Panc1 (cell line): ENCODE measurements at regions not wholly inside any gene's neighbourhood (a gene's known extent, or its start where the extent isn't known, plus 50 kb on each side); places are given as distances from the start of the nearest gene placed in this dataset.

Experiments used
- ATAC-seq: fragments of 200-7000 bp; cut with Tn5 transposase; 2 replicates; pipeline ENCODE4 v1.9.1; 2020; ENCODE audit warnings: mild to moderate bottlenecking, moderate library complexity
- BruUV-seq: library from RNA; stranded (reverse); fragments of 400-500 nt; replicated peaks from 2 replicates; lab custom pipeline; 2021; lab: Mats Ljungman, UMichigan
- CTCF ChIA-PET: fragments of 300-600 bp; sonication (Branson Sonifier 250); formaldehyde crosslinking; loops from one replicate; lab custom pipeline; 2022; ENCODE audit warnings: antibody characterized with exemption; lab: Charles Lee
- POLR2A ChIA-PET: fragments of 300-600 bp; sonication (Branson Sonifier 250); formaldehyde crosslinking; loops from one replicate; lab custom pipeline; 2022; ENCODE audit warnings: antibody characterized with exemption; lab: Charles Lee
- DNase-seq: peaks from one replicate; pipeline ENCODE4 v3.0.0-alpha.2; 2010; ENCODE audit warnings: low read depth, low spot score
- H3K27ac ChIP-seq: 2 replicates; pipeline ENCODE4 v1.5.1; 2011; ENCODE audit warnings: mild to moderate bottlenecking, low read length, inconsistent platforms
- H3K27me3 ChIP-seq: fragments of 200-500 bp; sonication (Bioruptor generic); 2 replicates; pipeline ENCODE4 v1.6.0; 2014; ENCODE audit warnings: low read length, inconsistent platforms; ENCODE audit not compliant: control insufficient read depth, insufficient read depth
- H3K36me3 ChIP-seq: fragments of 200-500 bp; sonication (Bioruptor generic); 2 replicates; pipeline ENCODE4 v1.5.1; 2014; ENCODE audit warnings: inconsistent platforms, mild to moderate bottlenecking, low read length, moderate library complexity; ENCODE audit not compliant: control insufficient read depth, insufficient read depth
- H3K4me1 ChIP-seq: 2 replicates; pipeline ENCODE4 v1.5.1; 2011; ENCODE audit warnings: inconsistent platforms, mild to moderate bottlenecking, low read length, moderate library complexity; ENCODE audit not compliant: control insufficient read depth, insufficient read depth
- H3K4me3 ChIP-seq, 2 experiments: 2 replicates each; pipeline ENCODE4 v1.5.1; 2011 to 2012; ENCODE audit warnings: low read depth in 2 of 2, low read length in 2 of 2, mild to moderate bottlenecking in 2 of 2, inconsistent platforms in 1 of 2, moderate library complexity in 1 of 2
- H3K9me3 ChIP-seq: fragments of 200-500 bp; sonication (Bioruptor generic); 2 replicates; pipeline ENCODE4 v1.5.1; 2014; ENCODE audit warnings: low read depth, mild to moderate bottlenecking, inconsistent platforms, low read length, moderate library complexity; ENCODE audit not compliant: control insufficient read depth, insufficient read depth
- CTCF ChIP-seq: fragments of 450-650 bp; IDR thresholded peaks from 2 replicates; pipeline ENCODE4 v1.5.1; 2017; ENCODE audit warnings: mild to moderate bottlenecking
- POLR2AphosphoS5 ChIP-seq: IDR thresholded peaks from 2 replicates; pipeline ENCODE4 v1.6.1; 2012; ENCODE audit warnings: mild to moderate bottlenecking, low read depth, low read length, moderate library complexity
- REST ChIP-seq, 2 experiments: IDR thresholded peaks; 2 replicates each; pipeline ENCODE4 v1.6.1; 2011 to 2012; ENCODE audit warnings: low read depth in 2 of 2, control low read depth in 1 of 2, low read length in 1 of 2, mild to moderate bottlenecking in 1 of 2, moderate library complexity in 1 of 2; ENCODE audit not compliant: insufficient read depth in 1 of 2
- SIN3A ChIP-seq: IDR thresholded peaks from 2 replicates; pipeline ENCODE4 v1.6.1; 2012; ENCODE audit warnings: low read depth, mild to moderate bottlenecking, low read length, moderate library complexity, borderline replicate concordance; ENCODE audit not compliant: insufficient read depth
- TCF7L2 ChIP-seq: IDR thresholded peaks from 2 replicates; pipeline ENCODE4 v1.6.1; 2011; ENCODE audit warnings: mild to moderate bottlenecking, low read depth, low read length, inconsistent platforms
- in situ Hi-C: cut with HindIII; loops from 2 replicates; pipeline ENCODE4 v1.10.0; 2016; ENCODE audit warnings: low sequenced_read_pairs, low pct_unique_long_range_greater_than_20kb
- intact Hi-C: fragments of 100-400 bp; cut with micrococcal nuclease; formaldehyde crosslinking; loops from one replicate; pipeline ENCODE4 v1.10.0; 2022; ENCODE audit not compliant: unreplicated experiment

- Histone ChIP-seq H3K9me3 (no peaks in the 10 kb centered on the region), H3K4me1 (no peaks in the 10 kb centered on the region), H3K4me3 (no peak overlapping the region), H3K27ac (no peak overlapping the region), H3K27me3 (peaks cover 13% of the 10 kb centered on the region), H3K36me3 (no peaks in the 10 kb centered on the region)
- ATAC-seq (peak; percentile 34; the same call in 1 of the 2 replicates), DNase-seq (no peak)
- BruUV-seq: no TSS peak
- ChIA-PET CTCF (no interaction called here), POLR2A (no interaction called here)
- in situ Hi-C loops (no loop called here), intact Hi-C loops (no loop called here)
- TF ChIP-seq SIN3A (no peak), REST (IDR thresholded peaks at IDR 0.05; ENCODE audit: insufficient read depth in 1 of 2, low read depth in 2 of 2, low read length in 1 of 2) (no peak), TCF7L2 (no peak), CTCF (no peak), POLR2AphosphoS5 (no peak)
Observed at GRCh38 chr7:25385506-25386136, 157.3 kb upstream of the NPVF start.

GRCh38 chr7:25386311-25386744 is 158.0 kb upstream of the NPVF start:
- DNase-seq: no peak
- Histone ChIP-seq H3K4me1 (no peaks in the 10 kb centered on the region), H3K36me3 (no peaks in the 10 kb centered on the region), H3K27ac (no peak overlapping the region), H3K27me3 (peaks cover 10% of the 10 kb centered on the region), H3K9me3 (no peaks in the 10 kb centered on the region), H3K4me3 (no peak overlapping the region)
- ChIA-PET POLR2A (no interaction called here), CTCF (no interaction called here)
- no peak for ATAC-seq
- in situ Hi-C loops (no loop called here), intact Hi-C loops (no loop called here)
- BruUV-seq: no TSS peak
- TF ChIP-seq POLR2AphosphoS5 (no peak), CTCF (no peak), TCF7L2 (no peak), REST (IDR thresholded peaks at IDR 0.05; ENCODE audit: insufficient read depth in 1 of 2, low read depth in 2 of 2, low read length in 1 of 2) (no peak), SIN3A (no peak)
